SK-N-SH (cell line): ENCODE measurements at regions not wholly inside any gene's neighbourhood (a gene's known extent, or its start where the extent isn't known, plus 50 kb on each side); places are given as distances from the start of the nearest gene placed in this dataset.

Experiments used
- CTCF ChIA-PET: fragments of 300-600, 350-600 bp; formaldehyde crosslinking; extraction: SDS; loops from one replicate; lab custom pipeline; 2021; lab: Yijun Ruan, JAX
- POLR2A ChIA-PET: fragments of 350-600 bp; sonication (Branson Sonifier 250); formaldehyde crosslinking; extraction: SDS; loops from one replicate; lab custom pipeline; 2020; ENCODE audit warnings: antibody characterized with exemption, inconsistent platforms; lab: Yijun Ruan, JAX
- DNase-seq: peaks from one replicate; pipeline ENCODE4 v3.0.0; 2012
- H2AFZ ChIP-seq: fragments of 200-600 bp; sonication (generic); 2 replicates; pipeline ENCODE4 v1.8.1; 2016; ENCODE audit warnings: antibody characterized with exemption, mild to moderate bottlenecking, low read depth
- H3F3A ChIP-seq: fragments of 200-600 bp; sonication (generic); replicated peaks from 2 replicates; pipeline ENCODE3; 2016; ENCODE audit warnings: antibody characterized with exemption, mild to moderate bottlenecking; ENCODE audit not compliant: insufficient read depth
- H3K27ac ChIP-seq, 2 experiments: fragments of 200-500 bp in 1 of 2; fragments of 200-600 bp in 1 of 2; sonication (Bioruptor generic) in 1 of 2; sonication (generic), shearing (Covaris generic) in 1 of 2; 2 replicates each; pipeline versions ENCODE4 v1.5.1 to v1.6.1; 2014 to 2016; ENCODE audit warnings: low read depth in 2 of 2, inconsistent platforms in 1 of 2, low read length in 1 of 2, mild to moderate bottlenecking in 1 of 2, mixed read lengths in 1 of 2
- H3K27me3 ChIP-seq: fragments of 200-600 bp; sonication (generic), shearing (Covaris generic); 2 replicates; pipeline ENCODE4 v1.6.1; 2016; ENCODE audit warnings: mixed run types; ENCODE audit not compliant: insufficient read depth
- H3K36me3 ChIP-seq, 2 experiments: fragments of 200-500 bp in 1 of 2; fragments of 200-600 bp in 1 of 2; sonication (Bioruptor generic) in 1 of 2; sonication (generic) in 1 of 2; replicated peaks in 1 of 2; 2 replicates each; pipeline versions ENCODE3 to v1.5.1; 2014 to 2016; ENCODE audit warnings: low read length in 1 of 2, mild to moderate bottlenecking in 1 of 2; ENCODE audit not compliant: insufficient read depth in 2 of 2, control insufficient read depth in 1 of 2
- H3K4me1 ChIP-seq, 2 experiments: fragments of 200-500 bp in 1 of 2; fragments of 200-600 bp in 1 of 2; sonication (Bioruptor generic) in 1 of 2; sonication (generic), shearing (Covaris generic) in 1 of 2; 2 replicates each; pipeline versions ENCODE4 v1.5.1 to v1.6.1; 2014 to 2016; ENCODE audit warnings: low read depth in 1 of 2, low read length in 1 of 2, mixed run types in 1 of 2; ENCODE audit not compliant: insufficient read depth in 2 of 2, control insufficient read depth in 1 of 2
- H3K4me2 ChIP-seq: fragments of 200-600 bp; sonication (generic), shearing (Covaris generic); 2 replicates; pipeline ENCODE4 v1.6.1; 2017; ENCODE audit warnings: mixed run types
- H3K4me3 ChIP-seq, 2 experiments: fragments of 200-500 bp in 1 of 2; fragments of 200-600 bp in 1 of 2; sonication (Bioruptor generic) in 1 of 2; sonication (generic), shearing (Covaris generic) in 1 of 2; 2 replicates each; pipeline versions ENCODE4 v1.5.1 to v1.8.1; 2014 to 2016; ENCODE audit warnings: low read depth in 2 of 2, inconsistent platforms in 1 of 2, low read length in 1 of 2, mild to moderate bottlenecking in 1 of 2, mixed read lengths in 1 of 2, moderate library complexity in 1 of 2
- H3K79me2 ChIP-seq: fragments of 200-600 bp; sonication (generic); 2 replicates; pipeline ENCODE4 v1.8.1; 2017; ENCODE audit warnings: mild to moderate bottlenecking; ENCODE audit not compliant: insufficient read depth
- H3K9ac ChIP-seq: fragments of 200-600 bp; sonication (generic); 2 replicates; pipeline ENCODE4 v1.6.1; 2017; ENCODE audit warnings: mixed run types
- H3K9me2 ChIP-seq: fragments of 200-600 bp; sonication (generic); 2 replicates; pipeline ENCODE4 v1.6.1; 2017; ENCODE audit warnings: mixed run types
- H3K9me3 ChIP-seq: fragments of 200-600 bp; sonication (generic); 2 replicates; pipeline ENCODE4 v1.6.1; 2017; ENCODE audit warnings: mixed run types, mild to moderate bottlenecking, moderate library complexity
- H4K20me1 ChIP-seq: fragments of 200-600 bp; sonication (generic); 2 replicates; pipeline ENCODE4 v1.6.1; 2017; ENCODE audit warnings: mild to moderate bottlenecking, mixed run types; ENCODE audit not compliant: insufficient read depth
- CHD2 ChIP-seq: fragments of 150-350 bp; IDR thresholded peaks from 2 replicates; pipeline ENCODE4 v1.6.1; 2018; ENCODE audit warnings: low read length; ENCODE audit not compliant: partially characterized antibody
- FOXM1 ChIP-seq: IDR thresholded peaks from 2 replicates; pipeline ENCODE4 v1.4.0; 2012; ENCODE audit warnings: low read depth, mild to moderate bottlenecking
- GABPA ChIP-seq: IDR thresholded peaks from 2 replicates; pipeline ENCODE4 v1.4.0; 2012; ENCODE audit warnings: low read depth, mild to moderate bottlenecking
- GATA2 ChIP-seq: sonication (generic); formaldehyde crosslinking; IDR thresholded peaks from 2 replicates; pipeline ENCODE4 v1.5.0; 2020; ENCODE audit warnings: mild to moderate bottlenecking, missing genetic modification reagents
- MEF2A ChIP-seq: IDR thresholded peaks from 2 replicates; pipeline ENCODE4 v1.4.0; 2012; ENCODE audit warnings: low read depth, borderline replicate concordance
- SMC3 ChIP-seq: IDR thresholded peaks from 2 replicates; pipeline ENCODE4 v1.6.1; 2012; ENCODE audit warnings: low read depth, low read length, improper control_type of control experiment
- WGBS: methylation state at CpG from one replicate; pipeline ENCODE4 v1.1.6; 2017; ENCODE audit warnings: low lambda C conversion rate; 5-methylcytosine and 5-hydroxymethylcytosine counted together
- TF ChIP-seq, protein P1 (sequence below): IDR thresholded peaks from 2 replicates; pipeline ENCODE4 v1.4.0; 2012; ENCODE audit warnings: low read depth
- TF ChIP-seq, protein P2 (sequence below): IDR thresholded peaks from 2 replicates; pipeline ENCODE4; 2012
- TF ChIP-seq, protein P3 (sequence below): fragments of 150-350 bp; IDR thresholded peaks from 2 replicates; pipeline ENCODE4 v1.6.1; 2017; ENCODE audit warnings: antibody characterized with exemption, low read length, low read depth, borderline replicate concordance
- TF ChIP-seq, protein P4 (sequence below): IDR thresholded peaks from 2 replicates; pipeline ENCODE4 v1.4.0; 2012; ENCODE audit warnings: low read depth, borderline replicate concordance

DNA sequence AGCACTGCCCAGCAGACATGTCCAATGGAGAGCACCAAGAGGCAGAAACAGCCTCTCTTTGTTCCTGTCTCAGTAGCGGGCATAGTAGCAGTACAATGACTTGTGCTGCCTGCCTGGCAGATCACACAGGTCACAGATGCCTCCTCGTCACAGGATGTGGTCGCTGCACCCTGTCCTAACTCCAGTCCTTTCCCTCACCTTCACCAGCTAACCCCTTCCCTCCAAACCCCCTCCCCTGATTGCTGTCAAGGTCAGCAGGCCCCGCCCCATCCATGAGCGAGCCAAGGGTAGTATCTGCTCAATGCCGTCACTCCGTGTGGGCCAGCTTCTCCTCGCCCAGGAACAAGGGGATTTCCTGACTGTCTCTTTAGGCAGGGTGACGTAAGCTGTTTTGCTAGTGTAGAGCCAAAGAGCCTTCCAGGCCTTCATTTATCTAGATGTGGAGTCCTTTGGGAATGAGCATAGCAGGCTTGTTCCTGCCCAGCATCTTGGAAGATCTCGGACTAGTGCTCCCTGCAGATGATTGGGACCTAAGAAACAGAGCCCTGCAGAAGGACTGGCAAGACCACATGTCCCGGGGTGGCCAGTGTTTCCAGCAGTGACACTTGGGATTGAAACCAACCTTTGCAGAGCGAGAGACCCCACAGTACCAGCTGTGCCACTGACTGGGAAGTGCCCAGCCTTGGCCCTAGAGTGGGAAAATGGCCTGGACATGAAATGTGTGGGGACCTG lies 75.9 kb upstream of the TNRC6C start:
- WGBS: 49% methylated on average over 12 of the region's 12 CpGs
- H3K9me3 ChIP-seq: no peaks in the 10 kb centered on the region
- H3F3A ChIP-seq: no peaks in the 10 kb centered on the region
- H4K20me1 ChIP-seq: no peaks in the 10 kb centered on the region
- no peak overlapping the region for H3K4me3 ChIP-seq
- ChIA-PET POLR2A (interaction anchor here (0.6 to 6.0 kb wide), 3 partner anchors 13 to 77 kb away, joined by 3 to 131 read pairs (median 4); partner anchors contain the start of gene TNRC6C), CTCF (interaction anchor here (0.7 to 4.1 kb wide), 6 partner anchors 10 to 354 kb away, joined by 3 to 29 read pairs (median 4); partner anchors contain the start of gene TNRC6C)
- no peaks in the 10 kb centered on the region for H3K9me2 ChIP-seq
- peaks cover 14 to 69% of the 10 kb centered on the region in 2 experiments for H3K4me1 ChIP-seq
- DNase-seq: no peak
- H3K27ac ChIP-seq: peak overlapping the region in 1 of 2 experiments; percentile 100; a peak in 2 of 4 replicates
- no peak overlapping the region for H3K9ac ChIP-seq
- H3K36me3 ChIP-seq: no peaks in the 10 kb centered on the region
- no peak overlapping the region for H3K4me2 ChIP-seq
- H3K27me3 ChIP-seq: 0 out of 2 replicates have a peak, but pooled peaks cover 6% of the 10 kb centered on the region
- H3K79me2 ChIP-seq: no peaks in the 10 kb centered on the region
- H2AFZ ChIP-seq: no peak overlapping the region
- TF ChIP-seq CHD2 (no peak), GABPA (no peak), GATA2 (CRISPR knock-in tag) (0 out of 2 replicates have a peak, but pooled peaks have one; percentile 12), SMC3 (no peak)
- TF ChIP-seq, protein P1, sequence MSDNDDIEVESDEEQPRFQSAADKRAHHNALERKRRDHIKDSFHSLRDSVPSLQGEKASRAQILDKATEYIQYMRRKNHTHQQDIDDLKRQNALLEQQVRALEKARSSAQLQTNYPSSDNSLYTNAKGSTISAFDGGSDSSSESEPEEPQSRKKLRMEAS: no peak
- TF ChIP-seq, protein P2, sequence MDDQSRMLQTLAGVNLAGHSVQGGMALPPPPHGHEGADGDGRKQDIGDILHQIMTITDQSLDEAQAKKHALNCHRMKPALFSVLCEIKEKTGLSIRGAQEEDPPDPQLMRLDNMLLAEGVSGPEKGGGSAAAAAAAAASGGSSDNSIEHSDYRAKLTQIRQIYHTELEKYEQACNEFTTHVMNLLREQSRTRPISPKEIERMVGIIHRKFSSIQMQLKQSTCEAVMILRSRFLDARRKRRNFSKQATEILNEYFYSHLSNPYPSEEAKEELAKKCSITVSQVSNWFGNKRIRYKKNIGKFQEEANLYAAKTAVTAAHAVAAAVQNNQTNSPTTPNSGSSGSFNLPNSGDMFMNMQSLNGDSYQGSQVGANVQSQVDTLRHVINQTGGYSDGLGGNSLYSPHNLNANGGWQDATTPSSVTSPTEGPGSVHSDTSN: no peak
- TF ChIP-seq, protein P3, sequence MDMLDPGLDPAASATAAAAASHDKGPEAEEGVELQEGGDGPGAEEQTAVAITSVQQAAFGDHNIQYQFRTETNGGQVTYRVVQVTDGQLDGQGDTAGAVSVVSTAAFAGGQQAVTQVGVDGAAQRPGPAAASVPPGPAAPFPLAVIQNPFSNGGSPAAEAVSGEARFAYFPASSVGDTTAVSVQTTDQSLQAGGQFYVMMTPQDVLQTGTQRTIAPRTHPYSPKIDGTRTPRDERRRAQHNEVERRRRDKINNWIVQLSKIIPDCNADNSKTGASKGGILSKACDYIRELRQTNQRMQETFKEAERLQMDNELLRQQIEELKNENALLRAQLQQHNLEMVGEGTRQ: no peak

DNA sequence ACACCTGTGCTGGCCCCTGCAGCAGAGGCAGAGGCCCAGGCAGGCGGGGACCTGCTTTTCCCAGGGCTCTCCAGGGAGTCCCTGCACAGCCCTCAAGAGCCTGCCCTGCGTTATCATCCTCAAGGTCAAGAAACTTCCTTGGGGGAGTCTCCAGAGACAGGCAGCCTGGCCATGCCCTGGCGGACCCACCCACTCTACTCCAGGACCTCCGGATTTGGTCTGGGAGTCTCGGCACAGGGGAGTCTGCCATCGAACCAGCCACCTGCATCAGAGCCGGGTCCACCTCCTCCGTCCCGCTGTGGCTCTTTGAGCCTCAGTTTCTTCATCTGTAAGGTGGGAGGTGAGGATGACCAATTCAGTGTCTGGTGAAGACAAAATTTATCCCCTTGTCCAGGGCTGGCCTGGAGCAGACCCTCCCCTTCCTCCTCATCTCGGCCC lies 75.3 kb upstream of the TNRC6C start:
- Histone ChIP-seq H3K4me3 (no peak overlapping the region), H3K9me2 (no peaks in the 10 kb centered on the region), H4K20me1 (no peaks in the 10 kb centered on the region), H3K4me2 (no peak overlapping the region), H3K79me2 (no peaks in the 10 kb centered on the region), H2AFZ (no peak overlapping the region), H3K27me3 (0 out of 2 replicates have a peak, but pooled peaks cover 6% of the 10 kb centered on the region), H3K4me1 (peaks cover 14 to 66% of the 10 kb centered on the region in 2 experiments), H3K36me3 (no peaks in the 10 kb centered on the region), H3K27ac (peak overlapping the region in 1 of 2 experiments; percentile 100; a peak in 2 of 4 replicates), H3K9me3 (no peaks in the 10 kb centered on the region), H3F3A (no peaks in the 10 kb centered on the region), H3K9ac (no peak overlapping the region)
- POLR2A ChIA-PET: interaction anchor here (1.2 to 6.0 kb wide), 4 partner anchors 10 to 77 kb away, joined by 3 to 131 read pairs (median 6); partner anchors contain the start of gene TNRC6C
- CTCF ChIA-PET: interaction anchor here (0.7 to 4.1 kb wide), 4 partner anchors 9 to 355 kb away, joined by 3 to 29 read pairs (median 4); partner anchors contain the start of gene TNRC6C
- 82% methylated on average over 9 of the region's 10 CpGs for WGBS
- TF ChIP-seq MEF2A: no peak
- TF ChIP-seq, protein P4, sequence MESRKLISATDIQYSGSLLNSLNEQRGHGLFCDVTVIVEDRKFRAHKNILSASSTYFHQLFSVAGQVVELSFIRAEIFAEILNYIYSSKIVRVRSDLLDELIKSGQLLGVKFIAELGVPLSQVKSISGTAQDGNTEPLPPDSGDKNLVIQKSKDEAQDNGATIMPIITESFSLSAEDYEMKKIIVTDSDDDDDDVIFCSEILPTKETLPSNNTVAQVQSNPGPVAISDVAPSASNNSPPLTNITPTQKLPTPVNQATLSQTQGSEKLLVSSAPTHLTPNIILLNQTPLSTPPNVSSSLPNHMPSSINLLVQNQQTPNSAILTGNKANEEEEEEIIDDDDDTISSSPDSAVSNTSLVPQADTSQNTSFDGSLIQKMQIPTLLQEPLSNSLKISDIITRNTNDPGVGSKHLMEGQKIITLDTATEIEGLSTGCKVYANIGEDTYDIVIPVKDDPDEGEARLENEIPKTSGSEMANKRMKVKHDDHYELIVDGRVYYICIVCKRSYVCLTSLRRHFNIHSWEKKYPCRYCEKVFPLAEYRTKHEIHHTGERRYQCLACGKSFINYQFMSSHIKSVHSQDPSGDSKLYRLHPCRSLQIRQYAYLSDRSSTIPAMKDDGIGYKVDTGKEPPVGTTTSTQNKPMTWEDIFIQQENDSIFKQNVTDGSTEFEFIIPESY: no peak
- no peak for TF ChIP-seq FOXM1
- no peak for DNase-seq
